ENCODE measurements at regions not wholly inside any gene's neighbourhood (a gene's known extent, or its start where the extent isn't known, plus 50 kb on each side); places are given as distances from the start of the nearest gene placed in this dataset.

DNA sequence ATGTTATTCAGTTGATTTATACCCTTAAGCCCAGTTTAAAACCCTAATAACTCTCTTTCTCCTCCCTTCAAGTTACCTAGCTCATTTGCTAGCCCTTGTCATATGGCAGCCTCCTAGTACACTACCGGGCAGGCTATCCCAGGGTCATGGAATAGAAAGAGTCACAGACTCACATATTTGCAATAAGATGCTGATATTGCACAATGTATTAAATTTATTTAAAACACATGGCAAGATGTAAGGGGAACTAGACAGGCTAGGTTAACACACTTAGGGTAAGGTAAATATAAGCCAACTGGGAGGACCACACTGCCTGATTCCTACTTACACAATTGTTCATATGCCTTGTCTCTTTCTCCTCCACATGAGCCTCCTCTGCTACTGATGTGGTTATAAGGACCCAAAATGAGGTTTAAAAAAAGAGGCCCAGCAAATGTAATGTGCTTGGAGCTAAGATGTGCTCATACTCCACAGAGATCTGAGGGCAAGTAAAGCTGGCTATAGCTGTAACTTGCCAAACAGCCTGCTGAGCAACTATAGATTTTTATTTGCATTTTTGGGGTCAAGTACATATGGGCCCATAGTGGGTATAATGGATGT, 130.0 kb downstream of the ENC1 start:
- peaks cover 50% of the 10 kb centered on the region for H3K4me1 Mint-ChIP-seq
- no peak overlapping the region for H3K27ac Mint-ChIP-seq
- H3K4me3 Mint-ChIP-seq, result no peak overlapping the region
- no peak for TF ChIP-seq CTCF (IDR thresholded peaks at IDR 0.05)
- no peaks in the 10 kb centered on the region for H3K9me3 Mint-ChIP-seq
- H3K27me3 Mint-ChIP-seq (ENCODE audit: low read depth, poor library complexity), result peaks cover 9% of the 10 kb centered on the region
- no peaks in the 10 kb centered on the region for H3K36me3 Mint-ChIP-seq (ENCODE audit: low read depth)
- DNase-seq, result no peak

GRCh38 chr5:74507370-74508005, 133.0 kb downstream of the ENC1 start:
- no peak overlapping the region for H3K4me3 Mint-ChIP-seq
- peaks cover 6% of the 10 kb centered on the region for H3K27me3 Mint-ChIP-seq (ENCODE audit: low read depth, poor library complexity)
- peaks cover 40% of the 10 kb centered on the region for H3K4me1 Mint-ChIP-seq
- H3K9me3 Mint-ChIP-seq, result no peaks in the 10 kb centered on the region
- no peak for TF ChIP-seq CTCF (IDR thresholded peaks at IDR 0.05)
- no peak for DNase-seq
- H3K27ac Mint-ChIP-seq, result peak overlapping the region; percentile 84
- H3K36me3 Mint-ChIP-seq (ENCODE audit: low read depth), result no peaks in the 10 kb centered on the region

- H3K27ac Mint-ChIP-seq, result peak overlapping the region; percentile 64
- no peak for DNase-seq
- no peaks in the 10 kb centered on the region for H3K36me3 Mint-ChIP-seq (ENCODE audit: low read depth)
- H3K4me1 Mint-ChIP-seq, result peaks cover 50% of the 10 kb centered on the region
- H3K9me3 Mint-ChIP-seq, result no peaks in the 10 kb centered on the region
- TF ChIP-seq CTCF (IDR thresholded peaks at IDR 0.05), result no peak
- no peak overlapping the region for H3K4me3 Mint-ChIP-seq
- H3K27me3 Mint-ChIP-seq (ENCODE audit: low read depth, poor library complexity), result peaks cover 6% of the 10 kb centered on the region
Measured at GRCh38 chr5:74506119-74506518, 134.4 kb downstream of the ENC1 start.

DNA sequence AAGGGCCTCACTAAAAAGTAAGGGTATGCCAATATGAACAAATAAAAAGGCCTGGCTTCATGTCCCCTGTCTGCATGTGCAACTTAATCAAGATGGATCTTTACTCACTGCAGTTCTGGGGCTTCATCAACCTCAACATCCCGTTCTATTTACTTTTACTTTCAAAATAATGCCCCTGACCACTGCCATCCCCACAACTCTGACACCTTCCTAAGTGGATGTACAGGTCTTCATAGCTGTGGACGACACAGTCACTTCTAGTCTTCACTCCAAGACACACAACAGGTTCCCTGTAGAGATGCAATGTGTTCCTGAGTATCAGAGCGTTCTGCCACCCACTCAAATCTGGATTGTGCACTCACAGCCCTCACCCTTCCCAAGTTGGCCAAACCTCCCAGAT, 136.1 kb downstream of the ENC1 start:
- Mint-ChIP-seq H3K27ac (no peak overlapping the region), H3K9me3 (no peaks in the 10 kb centered on the region), H3K36me3 (ENCODE audit: low read depth) (no peaks in the 10 kb centered on the region), H3K4me3 (no peak overlapping the region), H3K4me1 (peaks cover 66% of the 10 kb centered on the region), H3K27me3 (ENCODE audit: low read depth, poor library complexity) (peaks cover 6% of the 10 kb centered on the region)
- DNase-seq, result no peak
- TF ChIP-seq CTCF (IDR thresholded peaks at IDR 0.05), result no peak

DNA sequence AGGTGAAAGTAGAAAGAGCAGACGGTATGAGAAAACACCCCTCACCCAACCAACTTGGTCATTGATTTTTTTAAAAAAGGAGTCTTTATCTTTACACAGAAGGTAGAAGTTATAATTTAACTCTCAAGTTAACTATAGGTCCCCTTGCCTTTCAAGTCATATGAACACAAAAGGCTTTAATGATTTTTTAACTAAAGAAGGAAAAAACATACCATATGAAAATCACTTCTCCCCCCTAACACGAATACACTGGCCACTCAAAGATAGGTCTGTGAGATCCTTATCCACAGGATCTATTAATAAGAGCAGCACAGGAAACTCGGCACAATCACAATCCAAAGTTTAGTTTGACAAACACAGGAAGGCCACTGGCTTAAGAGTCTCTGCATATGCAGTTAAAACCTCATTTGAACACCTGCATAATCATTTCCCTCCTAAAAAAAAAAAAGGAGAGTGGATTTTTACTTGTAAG, 138.0 kb downstream of the ENC1 start:
- peak overlapping the region; percentile 7 for H3K27ac Mint-ChIP-seq
- no peaks in the 10 kb centered on the region for H3K36me3 Mint-ChIP-seq (ENCODE audit: low read depth)
- no peaks in the 10 kb centered on the region for H3K27me3 Mint-ChIP-seq (ENCODE audit: low read depth, poor library complexity)
- no peak for DNase-seq
- TF ChIP-seq CTCF (IDR thresholded peaks at IDR 0.05), result no peak
- H3K9me3 Mint-ChIP-seq, result no peaks in the 10 kb centered on the region
- no peak overlapping the region for H3K4me3 Mint-ChIP-seq
- peaks cover 66% of the 10 kb centered on the region for H3K4me1 Mint-ChIP-seq
